ENCODE measurements at regions not wholly inside any gene's neighbourhood (a gene's known extent, or its start where the extent isn't known, plus 50 kb on each side); places are given as distances from the start of the nearest gene placed in this dataset.

GRCh38 chr1:63054184-63054583 is 268.2 kb upstream of the FOXD3 start:
- Histone ChIP-seq H3K79me2 (ENCODE audit: control insufficient read depth, insufficient read depth, low read length) (no peaks in the 10 kb centered on the region), H3K9me3 (replicated peaks; ENCODE audit: control insufficient read depth, insufficient read depth, low read depth, low read length) (no peaks in the 10 kb centered on the region), H4K20me1 (replicated peaks; ENCODE audit: control insufficient read depth, insufficient read depth, low read length) (no peaks in the 10 kb centered on the region), H3K27me3 (ENCODE audit: control insufficient read depth in 2 of 2, insufficient read depth in 2 of 2, low read length in 2 of 2) (peaks cover 0 to 4% of the 10 kb centered on the region in 2 experiments; a peak in 2 of 5 replicates), H3K4me2 (ENCODE audit: insufficient read depth, low read length) (no peak overlapping the region), H3K9ac (ENCODE audit: insufficient read depth in 1 of 2, low read depth in 2 of 2, low read length in 2 of 2) (no peak overlapping the region), H3K9me1 (ENCODE audit: control insufficient read depth, insufficient read depth, low read length) (no peaks in the 10 kb centered on the region), H2AFZ (ENCODE audit: low read depth, low read length) (no peak overlapping the region), H3K27ac (ENCODE audit: extremely low read depth, low read depth, low read length) (no peak overlapping the region), H3K4me1 (replicated peaks in 1 of 2; ENCODE audit: control insufficient read depth in 2 of 2, insufficient read depth in 2 of 2, low read length in 2 of 2) (no peaks in the 10 kb centered on the region), H3K36me3 (ENCODE audit: control insufficient read depth, insufficient read depth, low read length) (no peaks in the 10 kb centered on the region), H3K4me3 (no peak overlapping the region)
- no peak for ATAC-seq
- TF ChIP-seq C11orf30 (IDR thresholded peaks at IDR 0.05; ENCODE audit: low read depth) (peak; percentile 31), DMBX1 (CRISPR knock-in tag; IDR thresholded peaks at IDR 0.05; ENCODE audit: borderline replicate concordance) (no peak), PTBP1 (IDR thresholded peaks at IDR 0.05; ENCODE audit: low read depth, low read length) (no peak), TBL1XR1 (IDR thresholded peaks at IDR 0.05; ENCODE audit: low read length in 2 of 2) (no peak)
- TF ChIP-seq, protein P1, sequence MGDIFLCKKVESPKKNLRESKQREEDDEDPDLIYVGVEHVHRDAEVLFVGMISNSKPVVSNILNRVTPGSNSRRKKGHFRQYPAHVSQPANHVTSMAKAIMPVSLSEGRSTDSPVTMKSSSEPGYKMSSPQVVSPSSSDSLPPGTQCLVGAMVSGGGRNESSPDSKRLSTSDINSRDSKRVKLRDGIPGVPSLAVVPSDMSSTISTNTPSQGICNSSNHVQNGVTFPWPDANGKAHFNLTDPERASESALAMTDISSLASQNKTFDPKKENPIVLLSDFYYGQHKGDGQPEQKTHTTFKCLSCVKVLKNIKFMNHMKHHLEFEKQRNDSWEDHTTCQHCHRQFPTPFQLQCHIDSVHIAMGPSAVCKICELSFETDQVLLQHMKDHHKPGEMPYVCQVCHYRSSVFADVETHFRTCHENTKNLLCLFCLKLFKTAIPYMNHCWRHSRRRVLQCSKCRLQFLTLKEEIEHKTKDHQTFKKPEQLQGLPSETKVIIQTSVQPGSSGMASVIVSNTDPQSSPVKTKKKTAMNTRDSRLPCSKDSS (IDR thresholded peaks at IDR 0.05; ENCODE audit: low read depth, partially characterized antibody) = no peak
- ChIA-PET POLR2A (interaction anchor here (3.0 kb wide), 1 partner anchor 12 kb away, joined by 6 read pairs; no protein-coding TSS in a partner anchor), CTCF (ENCODE audit: low intra/inter-chr PET ratio) (no interaction called here)
- no peak for FAIRE-seq
- WGBS (ENCODE audit: insufficient coverage, low coverage, missing lambda C conversion rate) = 0% methylated on average over 4 of the region's 4 CpGs
- no TSS peak for BruUV-seq (replicated peaks)
- DNase-seq (ENCODE audit: extremely low read depth in 1 of 4, low spot score in 3 of 4) = no peak
- in situ Hi-C loops (cut with MboI) = no loop called here
- intact Hi-C loops (cut with micrococcal nuclease) = no loop called here

Data from K562 (cell line).